B cell (primary cell): ENCODE measurements at regions not wholly inside any gene's neighbourhood (a gene's known extent, or its start where the extent isn't known, plus 50 kb on each side); places are given as distances from the start of the nearest gene placed in this dataset.

Source experiments
- ATAC-seq: fragments of 200-7000 bp; cut with Tn5 transposase; one replicate; pipeline ENCODE4 v1.10.0; 2021; ENCODE audit warnings: low read depth, mild to moderate bottlenecking, moderate number of reproducible peaks, moderate library complexity
- CTCF ChIA-PET: fragments of 350-600 bp; sonication (Branson Sonifier 250); formaldehyde crosslinking; loops from one replicate; lab custom pipeline; 2021; ENCODE audit warnings: antibody characterized with exemption, inconsistent platforms; lab: Charles Lee
- POLR2A ChIA-PET: fragments of 350-600 bp; sonication (Branson Sonifier 250); formaldehyde crosslinking; loops from one replicate; lab custom pipeline; 2021; ENCODE audit warnings: antibody characterized with exemption; lab: Charles Lee
- DNase-seq: peaks from one replicate; pipeline ENCODE4 v3.0.0; 2013
- H2AFZ ChIP-seq: 2 replicates; pipeline ENCODE4 v1.6.1; 2012; ENCODE audit warnings: mild to moderate bottlenecking, low read depth, low read length; ENCODE audit not compliant: insufficient read depth, poor library complexity, severe bottlenecking
- H3K27ac ChIP-seq, 2 donors: 1 replicate in 1 of 2; 2 replicates in 1 of 2; pipeline ENCODE4 v1.5.1; 2012 to 2013; ENCODE audit warnings: low read length in 2 of 2, mild to moderate bottlenecking in 2 of 2, moderate library complexity in 1 of 2
- H3K27me3 ChIP-seq, 4 experiments: fragments of 200-600 bp in 1 of 4; sonication (generic) in 1 of 4; replicated peaks in 1 of 4; 1 replicate in 2 of 4; 2 replicates in 2 of 4; pipeline versions ENCODE4 v1.6.1 to v1.7.0; 2013 to 2016; ENCODE audit warnings: low read length in 3 of 4, mild to moderate bottlenecking in 2 of 4, mixed read lengths in 1 of 4, moderate library complexity in 1 of 4; ENCODE audit not compliant: insufficient read depth in 4 of 4, control insufficient read depth in 3 of 4; ENCODE audit errors: control extremely low read depth in 1 of 4
- H3K36me3 ChIP-seq, 2 experiments: replicated peaks in 1 of 2; 1 replicate in 1 of 2; 2 replicates in 1 of 2; pipeline versions ENCODE4 v1.6.1 to v1.7.1; 2013; ENCODE audit warnings: low read length in 1 of 2; ENCODE audit not compliant: insufficient read depth in 2 of 2, control insufficient read depth in 1 of 2; ENCODE audit errors: control extremely low read depth in 1 of 2, extremely low read depth in 1 of 2
- H3K4me1 ChIP-seq, 2 donors: fragments of 200-600 bp in 1 of 2; sonication (generic) in 1 of 2; 1 replicate in 1 of 2; 2 replicates in 1 of 2; pipeline versions ENCODE4 v1.5.1 to v1.6.1; 2013 to 2017; ENCODE audit warnings: low read length in 2 of 2; ENCODE audit not compliant: control insufficient read depth in 2 of 2, insufficient read depth in 2 of 2
- H3K4me2 ChIP-seq: replicated peaks from 2 replicates; pipeline ENCODE3; 2012; ENCODE audit warnings: mild to moderate bottlenecking, low read depth, low read length; ENCODE audit not compliant: poor library complexity, severe bottlenecking
- H3K4me3 ChIP-seq, 5 experiments: fragments of 200-600 bp in 1 of 5; sonication (generic) in 1 of 5; 1 replicate in 3 of 5; 2 replicates in 2 of 5; pipeline versions ENCODE4 v1.5.1 to v1.7.0; 2011 to 2016; ENCODE audit warnings: low read length in 4 of 5, mild to moderate bottlenecking in 4 of 5, low read depth in 2 of 5, control low read depth in 1 of 5, moderate library complexity in 1 of 5; ENCODE audit not compliant: insufficient read depth in 1 of 5; ENCODE audit errors: control extremely low read depth in 1 of 5, extremely low read depth in 1 of 5
- H3K79me2 ChIP-seq: fragments of 200-600 bp; sonication (generic); one replicate; pipeline ENCODE4 v1.6.0; 2016; ENCODE audit warnings: low read length; ENCODE audit not compliant: control insufficient read depth, insufficient read depth
- H3K9ac ChIP-seq: fragments of 200-600 bp; sonication (generic); 2 replicates; pipeline ENCODE4 v1.6.1; 2017; ENCODE audit warnings: mild to moderate bottlenecking, low read length, moderate library complexity
- H3K9me3 ChIP-seq, 3 donors: one replicate each; pipeline versions ENCODE4 v1.6.1 to v1.7.1; 2013; ENCODE audit warnings: low read length in 2 of 3; ENCODE audit not compliant: control insufficient read depth in 2 of 3, insufficient read depth in 1 of 3; ENCODE audit errors: control extremely low read depth in 1 of 3
- H4K20me1 ChIP-seq: 2 replicates; pipeline ENCODE4 v1.6.0; 2012; ENCODE audit warnings: mild to moderate bottlenecking, low read length; ENCODE audit not compliant: insufficient read depth, control insufficient read depth, poor library complexity, severe bottlenecking
- H3K27ac Mint-ChIP-seq: one replicate; pipeline ENCODE4 v1.8.0; 2021; ENCODE audit warnings: mixed read lengths
- H3K27me3 Mint-ChIP-seq: one replicate; pipeline ENCODE4 v1.8.0; 2021; ENCODE audit warnings: mixed read lengths
- H3K4me1 Mint-ChIP-seq: one replicate; pipeline ENCODE4 v1.8.0; 2021; ENCODE audit warnings: mixed read lengths
- H3K4me3 Mint-ChIP-seq: one replicate; pipeline ENCODE4 v1.8.0; 2021; ENCODE audit warnings: mixed read lengths
- H3K9me3 Mint-ChIP-seq: one replicate; pipeline ENCODE4 v1.8.0; 2022; ENCODE audit warnings: mixed read lengths; ENCODE audit not compliant: insufficient read depth
- CTCF ChIP-seq: fragments of 200-600 bp; IDR thresholded peaks from one replicate; pipeline ENCODE4 v1.8.0; 2022; ENCODE audit warnings: antibody characterized with exemption, mild to moderate bottlenecking
- EZH2 ChIP-seq: IDR thresholded peaks from 2 replicates; pipeline ENCODE4 v1.6.1; 2012; ENCODE audit warnings: borderline replicate concordance, low read depth, mild to moderate bottlenecking, moderate library complexity, low read length; ENCODE audit not compliant: insufficient read depth, poor library complexity, severe bottlenecking
- WGBS: methylation state at CpG from one replicate; pipeline ENCODE4 v1.1.5; 2013; ENCODE audit warnings: missing lambda C conversion rate; ENCODE audit not compliant: insufficient coverage; 5-methylcytosine and 5-hydroxymethylcytosine counted together
- intact Hi-C: fragments of 100-400 bp; cut with micrococcal nuclease; formaldehyde crosslinking; loops from one replicate; pipeline ENCODE4 v1.10.0; 2022

- no peak overlapping the region for H3K27ac Mint-ChIP-seq
- POLR2A ChIA-PET = no interaction called here
Measured at GRCh38 chr3:22129101-22129500, 378.1 kb upstream of the ZNF385D start.

GRCh38 chr3:22141769-22142168 is 390.8 kb upstream of the ZNF385D start:
- no peaks in the 10 kb centered on the region for H3K9me3 ChIP-seq
- no peak overlapping the region for H3K4me3 Mint-ChIP-seq
- no peaks in the 10 kb centered on the region for H3K79me2 ChIP-seq
- no peaks in the 10 kb centered on the region for H4K20me1 ChIP-seq
- TF ChIP-seq EZH2 (no peak), CTCF (no peak)
- POLR2A ChIA-PET = no interaction called here
- H3K9me3 Mint-ChIP-seq = no peaks in the 10 kb centered on the region
- no peak overlapping the region for H3K9ac ChIP-seq
- no peak overlapping the region for H3K27ac Mint-ChIP-seq
- ATAC-seq (no peak), DNase-seq (no peak)
- no peak overlapping the region for H3K4me2 ChIP-seq
- no peaks in the 10 kb centered on the region for H3K27me3 ChIP-seq
- H3K4me3 ChIP-seq = no peak overlapping the region
- no peaks in the 10 kb centered on the region for H3K27me3 Mint-ChIP-seq
- H3K27ac ChIP-seq = no peak overlapping the region
- no peak overlapping the region for H2AFZ ChIP-seq
- H3K36me3 ChIP-seq = no peaks in the 10 kb centered on the region
- no peaks in the 10 kb centered on the region for H3K4me1 Mint-ChIP-seq
- intact Hi-C loops = no loop called here
- CTCF ChIA-PET = interaction anchor here (1.3 kb wide), 1 partner anchor 25 kb away, joined by 3 read pairs; no protein-coding TSS in a partner anchor
- H3K4me1 ChIP-seq = no peaks in the 10 kb centered on the region
- no CpG with 5 or more reads among the region's 2 CpGs for whole genome bisulfite sequencing

More at GRCh38 chr3:22129101-22129500, 378.1 kb upstream of the ZNF385D start:
- Mint-ChIP-seq H3K4me1 (no peaks in the 10 kb centered on the region), H3K9me3 (no peaks in the 10 kb centered on the region), H3K4me3 (no peak overlapping the region), H3K27me3 (no peaks in the 10 kb centered on the region)
- H3K27ac ChIP-seq = no peak overlapping the region
- no peaks in the 10 kb centered on the region for H3K4me1 ChIP-seq
- TF ChIP-seq CTCF (no peak), EZH2 (no peak)
- peaks cover 0 to 4% (median 0%) of the 10 kb centered on the region in 4 experiments for H3K27me3 ChIP-seq
- no peak overlapping the region for H3K4me2 ChIP-seq
- intact Hi-C loops = no loop called here
- no peak overlapping the region for H2AFZ ChIP-seq
- CTCF ChIA-PET = no interaction called here
- H3K36me3 ChIP-seq = no peaks in the 10 kb centered on the region
- no peaks in the 10 kb centered on the region for H3K79me2 ChIP-seq
- DNase-seq (no peak), ATAC-seq (no peak)
- H3K9ac ChIP-seq = no peak overlapping the region
- no peaks in the 10 kb centered on the region for H4K20me1 ChIP-seq
- 81% methylated on average over 2 of the region's 2 CpGs for WGBS
- no peak overlapping the region for H3K4me3 ChIP-seq
- H3K9me3 ChIP-seq = no peaks in the 10 kb centered on the region
